Activated CD8-positive, alpha-beta memory T cell treated with anti-CD3 and anti-CD28 coated beads for 1 hour (primary cell): ENCODE measurements at regions not wholly inside any gene's neighbourhood (a gene's known extent, or its start where the extent isn't known, plus 50 kb on each side); places are given as distances from the start of the nearest gene placed in this dataset.
"Not testable (repeated sequence)": the region's sequence is repeated elsewhere in the genome, so short reads cannot be mapped to it uniquely, and the experiment has no call there.

ENCODE experiments used
- DNase-seq, 2 donors: peaks; one replicate each; pipeline ENCODE4 v3.0.0-alpha.2; 2020; ENCODE audit warnings: low read depth in 1 of 2; ENCODE audit errors: extremely low read depth in 1 of 2

DNA sequence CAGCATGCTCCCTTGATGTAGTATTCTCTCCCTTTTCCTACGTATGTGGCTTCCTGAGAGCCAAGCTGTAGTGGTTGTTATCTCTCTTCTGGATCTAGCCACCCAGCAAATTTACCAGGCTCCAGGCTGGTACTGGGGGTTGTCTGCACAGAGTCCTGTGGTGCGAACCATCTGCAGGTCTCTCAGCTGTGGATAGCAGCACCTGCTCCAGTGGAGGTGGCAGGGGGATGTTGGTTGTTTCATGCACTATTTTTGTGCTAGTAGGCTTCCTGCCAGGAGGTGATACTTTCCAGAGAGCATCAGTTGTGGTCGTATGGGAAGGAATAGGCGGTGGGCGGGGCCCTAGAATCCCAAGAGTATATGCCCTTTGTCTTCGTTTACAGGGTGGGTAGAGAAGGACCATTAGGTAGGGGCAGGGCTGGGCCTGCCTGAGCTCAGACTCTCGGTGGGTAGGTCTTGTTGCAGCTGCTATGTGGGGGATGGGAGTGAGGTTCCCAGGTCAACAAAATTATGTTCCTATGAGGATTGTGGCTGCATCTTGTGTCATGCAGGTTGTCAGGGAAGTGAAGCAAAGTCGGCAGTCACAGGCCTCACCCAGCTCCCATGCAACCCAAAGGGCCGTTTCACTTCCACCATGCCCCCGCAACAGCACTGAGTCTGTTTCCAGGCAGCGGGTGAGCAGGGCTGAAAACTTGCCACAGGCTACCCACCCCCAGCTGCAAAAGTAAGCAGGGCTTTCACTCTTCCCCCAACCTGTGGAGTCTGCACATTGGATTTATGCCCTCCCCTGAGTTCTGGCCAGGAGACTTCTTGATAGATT, 1139.5 kb downstream of the BCL11A start:
- no peak for DNase-seq

GRCh38 chr2:59399126-59399525, 1154.3 kb downstream of the BCL11A start:
- DNase-seq: no peak

GRCh38 chr2:59398081-59398480, 1155.4 kb downstream of the BCL11A start:
- DNase-seq: no peak

DNA sequence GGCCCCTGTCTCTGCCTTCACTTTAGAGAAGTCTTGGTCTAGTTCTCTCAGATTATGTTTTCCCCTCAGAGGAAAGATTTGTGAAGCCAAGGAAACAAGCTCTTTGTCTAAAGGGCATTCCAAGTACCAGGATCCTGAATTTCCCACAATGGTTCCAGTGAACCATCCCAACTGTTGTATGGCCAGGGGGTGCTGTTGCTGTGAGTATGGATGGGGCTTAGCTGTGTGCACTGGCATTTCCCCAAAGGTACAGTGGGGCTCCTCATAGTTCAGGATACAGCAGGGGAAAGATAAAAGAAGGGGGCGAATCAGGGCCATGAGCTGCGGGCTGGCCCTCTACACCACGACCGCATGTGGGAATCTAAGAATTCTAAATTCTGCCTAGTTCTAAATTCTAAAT, 1154.0 kb upstream of the FANCL start:
- no peak for DNase-seq

DNA sequence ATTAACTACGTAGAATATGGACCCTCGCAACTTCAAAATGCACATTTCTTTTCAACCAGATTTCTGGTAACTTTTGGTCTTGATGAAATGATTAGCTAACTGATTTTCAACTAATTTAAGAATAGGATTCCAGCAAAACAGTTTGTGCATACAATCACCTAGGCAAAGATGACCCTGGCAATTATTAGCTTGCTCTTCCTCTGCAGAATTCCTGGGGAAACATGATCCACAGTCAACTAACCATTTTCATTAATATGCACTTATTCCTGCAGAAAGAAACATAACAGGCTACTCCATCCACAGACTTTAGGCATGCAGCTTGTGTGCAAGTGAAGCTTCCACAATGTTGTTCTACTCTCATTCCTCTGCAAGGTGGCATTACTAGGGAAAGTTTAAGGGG, 1150.8 kb upstream of the FANCL start:
- no peak for DNase-seq

DNA sequence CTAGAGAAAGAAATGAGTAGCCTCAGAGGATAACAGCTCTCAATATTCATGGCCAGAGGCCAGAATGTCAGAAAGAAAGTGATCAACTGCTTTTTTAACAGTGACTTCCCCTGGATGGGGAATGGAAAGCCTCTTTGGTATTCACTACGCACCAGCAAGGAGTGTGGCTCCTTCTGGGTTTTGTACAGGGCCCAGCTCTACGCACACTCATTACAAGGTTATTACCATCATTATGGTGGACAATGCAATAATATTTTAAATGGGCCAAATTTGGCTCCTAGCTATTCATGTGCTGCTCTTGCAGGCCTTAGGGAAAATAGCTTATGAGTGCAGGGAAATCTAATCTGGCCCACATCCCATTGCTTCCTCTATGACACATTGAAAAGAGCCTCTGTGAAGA, 1149.5 kb upstream of the FANCL start:
- no peak for DNase-seq

GRCh38 chr2:59389240-59389639, 1148.1 kb upstream of the FANCL start:
- DNase-seq: no peak

DNA sequence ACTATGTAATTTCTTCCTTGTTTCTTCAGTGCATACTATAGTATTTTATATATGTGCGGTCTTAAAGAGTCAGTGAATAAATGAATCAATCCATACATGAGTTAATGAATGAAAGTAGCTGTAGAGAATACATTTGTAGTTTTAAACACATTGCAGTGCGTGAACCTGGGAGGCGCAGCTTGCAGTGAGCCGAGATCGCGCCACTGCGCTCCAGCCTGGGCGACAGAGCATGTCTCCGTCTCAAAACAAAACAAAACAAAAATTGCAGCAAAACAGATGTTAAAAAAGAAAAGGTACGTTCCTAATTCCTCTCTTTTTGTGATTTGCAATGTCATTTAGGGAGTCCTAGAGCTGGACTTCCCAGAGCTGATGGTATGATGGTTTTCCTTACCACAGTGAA, 1144.8 kb upstream of the FANCL start:
- no peak for DNase-seq

DNA sequence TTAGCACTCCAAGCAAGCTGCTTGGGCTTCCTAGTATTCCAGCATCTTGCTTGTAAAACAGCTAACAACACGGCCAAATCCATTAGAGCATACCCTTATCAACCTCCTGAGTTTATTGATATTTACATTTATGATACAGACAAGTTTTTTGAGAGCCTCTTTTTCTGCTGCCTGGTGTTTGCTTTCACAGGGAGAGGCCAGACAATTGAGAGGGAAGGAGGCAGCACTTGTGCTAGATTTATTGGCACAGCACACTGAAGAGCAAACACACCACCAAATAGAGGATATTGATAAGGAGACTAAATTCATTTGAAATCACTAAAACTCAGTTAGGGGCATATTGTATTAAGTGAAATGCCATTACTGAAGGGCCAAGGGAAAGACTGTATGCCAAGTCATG, 1142.3 kb upstream of the FANCL start:
- no peak for DNase-seq

- no peak for DNase-seq
These were observed 1137.0 kb upstream of the FANCL start for GRCh38 chr2:59378127-59378526.

- DNase-seq: no peak
These were observed 1125.2 kb upstream of the FANCL start for GRCh38 chr2:59366288-59366687.

GRCh38 chr2:59354498-59354897, 1113.4 kb upstream of the FANCL start:
- DNase-seq: no peak

GRCh38 chr2:59353306-59353921, 1112.3 kb upstream of the FANCL start:
- no peak for DNase-seq

DNA sequence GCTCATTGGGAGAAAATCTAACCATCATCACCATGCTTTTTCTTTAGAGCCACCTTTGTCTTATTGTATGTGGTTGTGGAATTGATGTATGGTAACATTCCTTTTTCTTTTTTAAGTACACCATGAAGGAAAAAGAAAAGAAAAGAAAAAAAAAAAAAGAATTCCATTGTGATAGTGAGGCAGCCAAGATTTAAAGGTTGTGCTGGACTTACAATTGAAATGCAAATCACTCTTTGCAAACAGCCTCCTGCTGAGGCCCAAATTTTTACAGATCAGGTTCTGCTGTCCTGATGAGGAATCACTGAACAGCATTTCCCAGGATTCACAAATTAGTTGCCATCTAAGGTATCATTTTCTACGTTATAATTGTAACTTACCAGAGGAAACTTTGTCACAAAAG, 1101.0 kb upstream of the FANCL start:
- DNase-seq: no peak

DNA sequence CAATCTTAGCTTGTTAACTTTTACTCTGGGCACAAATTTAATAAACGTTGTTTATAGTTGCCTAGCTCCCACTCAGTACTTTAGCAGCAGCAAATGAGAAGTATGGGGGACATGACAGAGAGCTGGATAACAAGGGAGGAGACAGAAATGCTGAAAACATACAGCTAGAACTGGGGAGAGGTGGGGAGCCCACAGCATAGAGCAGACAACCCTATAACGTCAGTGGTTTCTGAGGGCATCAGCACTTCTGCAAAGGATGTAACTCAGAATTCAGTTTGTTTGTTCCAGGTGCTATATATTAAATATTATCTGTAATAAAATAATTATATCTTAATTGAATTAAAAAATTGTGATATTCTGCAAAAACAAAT, 1098.7 kb upstream of the FANCL start:
- no peak for DNase-seq

- no peak for DNase-seq
These were observed 1098.2 kb upstream of the FANCL start for GRCh38 chr2:59339121-59339836.

GRCh38 chr2:59333007-59333406, 1091.9 kb upstream of the FANCL start:
- no peak for DNase-seq

DNA sequence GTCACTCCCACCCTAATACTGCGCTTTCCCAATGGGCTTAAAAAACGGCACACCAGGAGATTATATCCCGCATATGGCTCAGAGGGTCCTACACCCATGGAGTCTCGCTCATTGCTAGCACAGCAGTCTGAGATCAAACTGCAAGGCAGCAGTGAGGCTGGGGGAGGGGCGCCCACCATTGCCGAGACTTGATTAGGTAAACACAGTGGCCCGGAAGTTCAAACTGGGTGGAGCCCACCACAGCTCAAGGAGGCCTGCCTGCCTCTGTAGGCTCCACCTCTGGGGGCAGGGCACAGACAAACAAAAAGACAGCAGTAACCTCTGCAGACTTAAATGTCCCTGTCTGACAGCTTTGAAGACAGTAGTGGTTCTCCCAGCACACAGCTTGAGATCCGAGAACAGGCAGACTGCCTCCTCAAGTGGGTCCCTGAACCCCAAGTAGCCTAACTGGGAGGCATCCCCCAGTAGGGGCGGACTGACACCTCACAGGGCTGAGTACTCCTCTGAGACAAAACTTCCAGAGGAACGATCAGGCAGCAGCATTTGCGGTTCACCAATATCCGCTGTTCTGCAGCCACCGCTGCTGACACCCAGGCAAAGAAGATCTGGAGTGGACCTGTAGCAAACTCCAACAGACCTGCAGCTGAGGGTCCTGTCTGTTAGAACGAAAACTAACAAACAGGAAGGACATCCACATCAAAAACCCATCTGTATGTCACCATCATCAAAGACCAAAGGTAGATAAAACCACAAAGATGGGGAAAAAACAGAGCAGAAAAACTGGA, 1085.6 kb upstream of the FANCL start:
- not testable (repeated sequence) for DNase-seq

- no peak for DNase-seq
These were observed 1081.7 kb upstream of the FANCL start for GRCh38 chr2:59322870-59323269.

DNA sequence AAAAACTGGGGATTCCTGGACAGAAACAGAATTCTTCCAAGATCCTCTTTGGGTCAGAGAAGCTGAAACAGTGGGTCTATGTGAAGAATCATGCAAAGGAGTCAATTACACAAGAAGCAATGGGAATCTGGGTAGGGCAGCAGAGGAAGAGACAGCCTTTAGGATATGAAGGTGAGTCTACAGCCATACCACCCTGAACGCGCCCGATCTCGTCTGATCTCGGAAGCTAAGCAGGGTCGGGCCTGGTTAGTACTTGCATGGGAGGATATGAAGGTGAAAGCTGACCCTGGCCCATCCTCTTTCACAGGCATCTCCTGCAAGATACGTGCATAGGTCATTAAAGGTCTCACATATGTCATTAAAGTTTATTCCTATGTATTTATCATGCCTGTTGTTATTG, 1080.9 kb upstream of the FANCL start:
- no peak for DNase-seq

GRCh38 chr2:59314031-59314766, 1073.1 kb upstream of the FANCL start:
- DNase-seq: no peak
